ENCODE measurements at regions not wholly inside any gene's neighbourhood (a gene's known extent, or its start where the extent isn't known, plus 50 kb on each side); places are given as distances from the start of the nearest gene placed in this dataset.
A peak's percentile ranks its signal among the peaks of the same experiment; 100 is the strongest.

GRCh38 chr7:149355390-149356048 is 93.5 kb downstream of the ZNF783 start:
- TF ChIP-seq ZNF24 (IDR thresholded peaks at IDR 0.05) = peak; percentile 60
- TF ChIP-seq CEBPZ (IDR thresholded peaks at IDR 0.05; ENCODE audit: low read depth, low read length) = no peak
- BruUV-seq (replicated peaks) = no TSS peak
- no peak overlapping the region for H3K4me3 ChIP-seq
- intact Hi-C loops (cut with micrococcal nuclease; ENCODE audit: unreplicated experiment) = no loop called here
- DNase-seq (ENCODE audit: low read depth, low spot score) (no peak), ATAC-seq (no peak; the same call in 2 of the 3 replicates), FAIRE-seq (no peak)
- H3K27ac ChIP-seq (ENCODE audit: control insufficient read depth, insufficient read depth) = no peak overlapping the region
- no peak overlapping the region for H2AFZ ChIP-seq (ENCODE audit: control insufficient read depth, low read depth, low read length)
- SMC1A ChIA-PET (ENCODE audit: uncharacterized antibody, unreplicated experiment) = no interaction called here
- H4K20me1 ChIP-seq (ENCODE audit: control insufficient read depth, insufficient read depth) = no peaks in the 10 kb centered on the region
- 40% methylated on average over 5 of the region's 5 CpGs for WGBS (ENCODE audit: insufficient coverage, insufficient replicate concordance, low lambda C conversion rate, missing lambda C conversion rate)
- H3K79me2 ChIP-seq (ENCODE audit: control insufficient read depth, insufficient read depth, low read length) = no peaks in the 10 kb centered on the region
- RAD21 ChIA-PET (ENCODE audit: unreplicated experiment) = no interaction called here
- H3K36me3 ChIP-seq (ENCODE audit: control insufficient read depth in 2 of 2, insufficient read depth in 2 of 2, low read length in 1 of 2) = no peaks in the 10 kb centered on the region
- no peaks in the 10 kb centered on the region for H3K27me3 ChIP-seq (replicated peaks in 1 of 2; ENCODE audit: control insufficient read depth in 2 of 2, insufficient read depth in 2 of 2, low read length in 1 of 2)
- in situ Hi-C loops (cut with MboI) = no loop called here
- CTCF ChIA-PET = interaction anchor here (0.7 kb wide), 1 partner anchor 10 kb away, joined by 3 read pairs; no protein-coding TSS in a partner anchor
- H3K4me1 ChIP-seq (ENCODE audit: control insufficient read depth, insufficient read depth, low read length) = no peaks in the 10 kb centered on the region
- H3K4me2 ChIP-seq (ENCODE audit: control insufficient read depth, insufficient read depth) = no peak overlapping the region
- no peaks in the 10 kb centered on the region; the same call in 2 of the 3 replicates for H3K9me3 ChIP-seq (replicated peaks; ENCODE audit: control insufficient read depth, insufficient read depth, low read length)
- POLR2A ChIA-PET = no interaction called here
- H3K9ac ChIP-seq (ENCODE audit: control insufficient read depth, insufficient read depth, low read length) = no peak overlapping the region

- CTCF ChIA-PET = no interaction called here
- H3K36me3 ChIP-seq (ENCODE audit: control insufficient read depth in 2 of 2, insufficient read depth in 2 of 2, low read length in 1 of 2) = no peaks in the 10 kb centered on the region
- SMC1A ChIA-PET (ENCODE audit: uncharacterized antibody, unreplicated experiment) = no interaction called here
- TF ChIP-seq WRNIP1 (IDR thresholded peaks at IDR 0.05; ENCODE audit: borderline replicate concordance, low read depth, low read length) = no peak
- no peak for TF ChIP-seq RAD21 (IDR thresholded peaks at IDR 0.05; ENCODE audit: insufficient read depth, low read depth, low read length)
- TF ChIP-seq FOS (IDR thresholded peaks at IDR 0.05; ENCODE audit: borderline replicate concordance, extremely low read depth, insufficient read length) = no peak
- TF ChIP-seq SPI1 (IDR thresholded peaks at IDR 0.05; ENCODE audit: borderline replicate concordance, insufficient read depth, low read depth, low read length) = no peak
- no peak for TF ChIP-seq YY1 (IDR thresholded peaks at IDR 0.05; ENCODE audit: low read depth, low read length)
- no peak for TF ChIP-seq CBFB (IDR thresholded peaks at IDR 0.05; ENCODE audit: low read depth)
- TF ChIP-seq IRF5 (IDR thresholded peaks at IDR 0.05; ENCODE audit: borderline replicate concordance) = no peak
- H3K4me1 ChIP-seq (ENCODE audit: control insufficient read depth, insufficient read depth, low read length) = no peaks in the 10 kb centered on the region
- no peaks in the 10 kb centered on the region for H3K27me3 ChIP-seq (replicated peaks in 1 of 2; ENCODE audit: control insufficient read depth in 2 of 2, insufficient read depth in 2 of 2, low read length in 1 of 2)
- H3K4me3 ChIP-seq = no peak overlapping the region
- no peak overlapping the region for H2AFZ ChIP-seq (ENCODE audit: control insufficient read depth, low read depth, low read length)
- no peaks in the 10 kb centered on the region for H3K79me2 ChIP-seq (ENCODE audit: control insufficient read depth, insufficient read depth, low read length)
- H4K20me1 ChIP-seq (ENCODE audit: control insufficient read depth, insufficient read depth) = no peaks in the 10 kb centered on the region
- H3K9ac ChIP-seq (ENCODE audit: control insufficient read depth, insufficient read depth, low read length) = no peak overlapping the region
- RAD21 ChIA-PET (ENCODE audit: unreplicated experiment) = no interaction called here
- in situ Hi-C loops (cut with MboI) = no loop called here
- DNase-seq (ENCODE audit: low read depth, low spot score) = no peak
- no peak for FAIRE-seq
- BruUV-seq (replicated peaks) = no TSS peak
- 0% methylated on average over 1 of the region's 1 CpG for WGBS (ENCODE audit: insufficient coverage, insufficient replicate concordance, low lambda C conversion rate, missing lambda C conversion rate)
- no peak overlapping the region for H3K27ac ChIP-seq (ENCODE audit: control insufficient read depth, insufficient read depth)
- H3K4me2 ChIP-seq (ENCODE audit: control insufficient read depth, insufficient read depth) = no peak overlapping the region
- no peak for ATAC-seq
- intact Hi-C loops (cut with micrococcal nuclease; ENCODE audit: unreplicated experiment) = no loop called here
- H3K9me3 ChIP-seq (replicated peaks; ENCODE audit: control insufficient read depth, insufficient read depth, low read length) = no peaks in the 10 kb centered on the region; the same call in 2 of the 3 replicates
- POLR2A ChIA-PET = interaction anchor here (0.5 kb wide), 1 partner anchor 111 kb away, joined by 6 read pairs; no protein-coding TSS in a partner anchor
Measured at GRCh38 chr7:149362696-149363095, 98.2 kb downstream of the ZNF777 start.

Data from GM12878 (cell line).